ENCODE measurements at regions not wholly inside any gene's neighbourhood (a gene's known extent, or its start where the extent isn't known, plus 50 kb on each side); places are given as distances from the start of the nearest gene placed in this dataset.

GRCh38 chr20:23139524-23139923 is 53.4 kb upstream of the CD93 start:
- TF ChIP-seq POLR2A (IDR thresholded peaks at IDR 0.05; ENCODE audit: low read length) (no peak), GATA1 (IDR thresholded peaks at IDR 0.05; ENCODE audit: low read depth, low read length) (no peak)
